Ecto neural progenitor cell (in vitro differentiated cells): ENCODE measurements at regions not wholly inside any gene's neighbourhood (a gene's known extent, or its start where the extent isn't known, plus 50 kb on each side); places are given as distances from the start of the nearest gene placed in this dataset.
"Not testable (repeated sequence)": the region's sequence is repeated elsewhere in the genome, so short reads cannot be mapped to it uniquely, and the experiment has no call there.

Experiments
- DNase-seq: peaks from one replicate; pipeline ENCODE4 v3.0.0-alpha.2; 2018; ENCODE audit warnings: low spot score

DNA sequence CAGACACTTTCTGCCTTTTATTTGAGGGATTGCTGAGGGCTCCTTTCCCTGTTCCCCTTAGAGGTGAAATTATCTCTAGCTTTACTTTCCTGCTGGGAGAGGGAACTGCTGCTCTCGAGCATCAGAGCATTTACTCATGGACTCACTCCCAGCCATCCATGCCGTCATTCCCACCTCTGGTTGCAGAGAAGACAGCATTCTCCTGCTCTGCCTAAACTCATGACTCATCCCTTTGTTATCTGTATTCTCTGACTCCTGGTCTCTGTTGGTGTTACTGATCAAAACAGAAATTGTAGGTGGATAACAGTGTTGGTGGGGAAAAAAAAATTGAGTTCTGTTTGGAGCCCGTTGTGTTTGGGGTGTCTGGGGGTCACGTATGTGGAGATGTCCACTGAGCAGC lies 159.3 kb downstream of the TTC8 start:
- DNase-seq: no peak

DNA sequence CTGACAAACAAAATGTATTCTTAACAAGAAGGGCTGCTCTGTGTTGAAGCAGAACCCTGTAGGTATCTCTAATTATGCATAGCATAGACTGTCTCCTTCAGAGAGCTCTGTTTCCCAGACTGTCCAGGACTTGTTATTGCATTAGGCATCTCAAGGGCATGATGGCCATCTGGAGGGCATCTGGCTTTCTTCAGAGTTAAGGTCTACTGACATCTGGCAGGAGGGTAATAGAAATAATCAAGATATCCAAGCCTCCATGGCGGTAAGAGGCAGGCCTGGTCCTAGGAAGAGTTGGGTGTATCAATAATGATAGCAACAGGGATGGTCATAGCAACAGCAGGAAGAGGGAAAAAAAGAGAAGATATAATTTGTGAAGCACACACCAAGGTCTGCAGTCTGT lies 161.2 kb downstream of the TTC8 start:
- DNase-seq: no peak

DNA sequence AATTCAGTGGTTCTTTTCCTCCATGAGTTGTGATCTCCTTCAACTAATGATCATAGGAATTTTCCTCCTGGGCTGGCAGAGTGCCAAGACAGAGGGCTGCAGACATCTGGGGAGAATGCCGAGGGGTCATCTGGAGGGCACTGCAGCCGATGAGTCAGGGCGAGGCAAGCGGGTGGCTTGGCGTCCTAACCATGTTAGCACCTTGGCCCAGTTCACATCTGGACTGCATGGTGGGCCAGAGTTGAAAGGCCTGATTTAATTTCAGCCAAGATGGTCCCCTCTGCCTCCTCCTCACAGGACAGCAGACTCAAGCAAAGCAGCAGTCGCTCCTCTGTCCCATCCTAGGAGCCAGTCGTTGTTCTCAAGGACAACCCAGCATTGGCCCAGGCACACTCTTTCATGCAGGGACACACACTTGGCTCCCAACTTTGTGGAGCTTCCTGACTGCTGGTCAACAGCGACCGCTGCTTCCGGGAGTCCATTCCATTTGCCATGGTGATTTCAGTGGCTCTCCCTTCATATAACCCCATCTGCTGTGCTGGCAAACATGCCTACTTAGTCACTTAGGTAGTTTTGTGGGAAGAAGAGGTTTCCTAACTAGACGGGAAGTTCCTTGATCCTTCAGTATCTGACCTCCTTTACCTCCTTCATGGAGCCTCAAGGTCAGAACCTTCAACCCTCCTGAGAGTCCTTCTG lies 161.8 kb downstream of the TTC8 start:
- DNase-seq: no peak

DNA sequence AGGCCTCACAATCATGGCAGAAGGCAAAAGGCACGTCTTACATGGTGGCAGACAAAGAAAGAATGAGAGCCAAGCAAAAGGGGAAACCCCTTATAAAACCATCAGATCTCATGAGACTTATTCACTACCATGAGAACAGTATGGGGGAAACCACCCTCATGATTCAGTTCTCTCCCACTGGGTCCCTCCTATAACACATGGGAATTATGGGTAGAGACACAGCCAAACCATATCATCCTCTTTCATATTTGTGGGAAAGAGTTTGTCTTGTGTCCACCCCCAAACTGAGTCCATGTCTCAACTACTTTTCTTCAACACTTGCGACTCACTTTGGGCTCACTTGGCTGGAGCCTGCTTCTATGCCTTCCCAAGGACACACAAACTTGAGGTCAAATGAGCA lies 162.5 kb downstream of the TTC8 start:
- not testable (repeated sequence) for DNase-seq

DNA sequence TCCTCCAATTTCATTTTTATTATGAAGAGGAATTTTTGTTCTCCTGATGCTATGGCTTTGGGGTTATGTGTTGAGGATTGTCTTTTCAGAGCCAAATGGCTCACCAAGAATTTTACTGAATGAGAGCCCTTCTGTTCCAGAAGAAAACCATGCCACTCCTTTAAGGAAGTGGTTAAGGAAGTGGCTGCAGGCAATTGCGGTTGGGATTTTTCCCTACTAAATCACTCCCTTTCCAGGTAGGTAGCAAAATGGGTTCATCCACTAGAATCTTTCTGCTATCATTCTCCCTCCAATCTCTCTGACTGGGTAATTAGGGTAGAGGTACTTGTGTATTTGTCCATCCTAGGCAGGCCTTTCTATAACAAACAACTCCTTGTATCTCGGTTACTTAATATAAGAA lies 163.1 kb downstream of the TTC8 start:
- DNase-seq: no peak

DNA sequence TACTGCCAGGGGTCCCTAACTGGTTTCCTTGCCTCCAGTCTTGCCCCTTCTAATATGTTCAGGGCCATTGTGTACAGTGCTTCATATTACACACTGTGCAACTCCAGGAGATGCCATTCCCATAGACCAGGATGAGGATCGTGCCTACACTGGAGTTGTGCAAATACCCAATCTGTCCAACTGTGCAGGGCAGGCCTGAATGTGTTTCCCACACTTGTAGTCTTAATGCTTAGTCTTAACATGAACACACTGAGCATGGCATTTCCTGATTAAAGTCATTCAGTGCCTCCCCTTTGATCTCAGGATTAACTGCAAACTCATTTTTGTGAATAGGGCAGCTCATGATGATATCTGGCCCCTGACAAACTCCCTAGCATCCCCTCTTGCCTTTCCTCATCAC lies 165.5 kb downstream of the TTC8 start:
- DNase-seq: no peak

DNA sequence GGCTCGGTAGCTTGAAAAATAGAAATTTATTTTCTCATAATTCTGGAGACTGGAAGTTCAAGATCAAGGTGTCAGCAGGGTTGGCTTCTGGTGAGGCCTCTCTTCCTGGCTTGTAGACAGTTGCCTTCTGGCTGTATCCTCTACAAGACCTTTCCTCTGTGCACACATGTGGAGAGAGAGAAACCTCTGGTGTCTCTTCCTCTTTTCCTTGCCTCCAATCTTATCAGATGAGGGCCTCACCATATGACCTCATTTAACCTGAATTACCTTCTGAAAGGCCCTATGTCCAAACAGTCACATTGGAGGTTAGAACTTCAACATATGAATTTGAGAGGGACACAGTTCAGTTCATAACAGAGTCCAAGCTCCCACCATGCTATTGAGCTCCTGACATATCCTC lies 166.4 kb downstream of the TTC8 start:
- no peak for DNase-seq

DNA sequence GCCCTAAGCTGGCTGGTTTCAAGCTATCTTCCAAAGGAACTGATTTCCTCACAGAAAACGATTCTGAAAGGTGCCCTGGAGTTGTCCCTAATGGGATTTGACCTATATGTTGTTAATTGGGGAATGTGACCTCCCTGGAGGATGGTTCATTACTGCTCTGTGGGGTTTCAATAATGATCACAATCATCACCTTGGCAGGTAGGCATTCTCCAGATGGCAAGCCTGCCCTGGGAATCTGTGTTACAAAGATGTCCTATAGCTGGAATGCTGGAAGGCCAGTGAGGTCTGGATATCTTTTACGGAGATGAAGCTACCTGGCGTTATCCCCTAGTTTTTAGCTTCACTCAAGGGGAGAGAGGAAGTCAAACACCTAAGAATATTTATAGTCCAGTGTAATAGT lies 167.6 kb downstream of the TTC8 start:
- no peak for DNase-seq

DNA sequence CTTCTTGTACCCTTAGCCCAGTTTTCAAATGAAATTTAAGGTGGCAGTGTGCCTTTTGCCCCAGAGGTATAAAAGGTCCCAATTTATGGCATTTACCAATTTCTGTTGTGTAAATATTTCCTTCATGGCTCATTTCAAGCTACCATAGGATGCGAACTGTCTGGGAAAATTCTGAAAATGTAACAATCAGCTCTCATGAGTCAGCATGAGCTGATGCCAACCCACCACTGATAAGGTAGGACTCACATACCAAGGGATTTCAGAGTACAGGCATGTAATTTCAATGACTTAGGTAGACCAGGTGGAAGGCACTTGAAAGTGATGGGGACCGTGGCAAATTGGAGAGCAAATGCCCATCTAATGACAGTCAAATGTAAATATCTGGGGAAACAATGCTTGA lies 169.5 kb downstream of the TTC8 start:
- no peak for DNase-seq

DNA sequence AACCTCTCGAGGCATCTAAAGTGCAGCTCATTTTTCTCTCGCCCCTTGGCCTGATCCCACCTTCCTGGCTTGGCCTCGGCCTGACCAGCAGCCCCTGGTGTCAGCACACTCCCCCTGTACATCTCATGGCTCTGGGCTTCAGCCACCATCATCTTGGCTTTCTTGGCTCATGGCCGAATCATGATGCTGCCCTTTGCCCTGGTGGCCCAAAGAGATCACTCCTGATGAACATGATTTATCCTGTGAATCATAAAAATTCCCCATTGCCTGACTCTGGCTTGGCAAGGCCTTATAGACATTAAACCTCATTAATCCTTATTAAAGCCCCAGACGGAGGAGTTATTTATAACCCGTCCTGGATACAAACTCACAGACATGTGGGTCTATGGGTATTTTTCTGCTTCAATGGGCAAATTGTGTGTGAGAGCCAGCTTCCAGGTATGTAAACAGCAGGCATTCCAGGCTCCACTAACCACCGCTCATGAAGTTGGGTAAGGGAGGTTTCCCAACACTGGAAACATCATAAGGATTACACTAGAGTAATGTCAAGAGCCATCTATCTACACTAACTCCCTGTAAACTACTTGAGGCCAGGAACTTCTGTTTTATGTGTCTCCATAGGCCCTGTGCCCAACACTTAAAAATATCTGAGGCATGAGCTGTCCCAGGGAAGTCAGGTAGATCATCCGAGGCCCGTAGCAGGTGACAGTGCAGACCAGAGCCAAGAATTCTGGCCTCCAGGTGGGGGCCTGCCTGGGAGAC lies 171.2 kb downstream of the TTC8 start:
- no peak for DNase-seq

DNA sequence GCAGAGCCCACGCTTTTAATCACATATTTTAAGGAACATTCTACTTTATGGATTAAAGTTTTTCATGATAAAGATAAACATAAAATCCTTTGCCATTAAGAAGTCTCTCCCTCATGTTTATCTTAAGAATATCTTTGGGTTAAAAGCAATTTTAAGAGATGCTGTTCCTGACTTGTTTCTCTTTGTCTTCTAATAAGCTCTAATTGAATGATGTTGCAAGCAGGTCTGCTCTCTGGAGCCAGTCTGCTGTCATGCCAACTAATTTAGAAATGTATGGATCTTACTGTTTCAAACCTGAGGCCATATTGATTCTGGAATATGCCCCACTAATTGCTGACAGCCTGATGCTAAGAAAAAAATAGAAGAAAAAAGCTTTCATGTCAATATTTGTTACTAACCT lies 173.6 kb downstream of the TTC8 start:
- no peak for DNase-seq

DNA sequence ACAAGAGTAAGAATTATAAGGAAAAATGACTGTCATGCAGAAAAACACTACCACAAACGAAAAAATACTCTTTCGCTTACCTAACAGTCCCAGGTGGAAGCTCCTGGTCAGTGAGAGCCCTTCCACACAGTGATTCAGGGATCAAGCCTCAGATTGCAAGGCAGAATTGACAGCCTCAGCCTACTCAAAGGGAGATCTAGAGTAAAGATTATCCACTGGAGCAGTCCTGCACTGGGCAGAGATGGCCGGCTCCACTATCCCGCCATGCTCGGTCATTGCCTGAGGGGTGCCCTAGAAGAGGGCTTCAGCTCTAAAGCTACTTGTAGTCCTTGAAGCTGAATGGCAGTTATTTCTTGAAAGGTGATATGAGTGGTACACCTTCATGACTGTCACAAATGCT lies 174.7 kb downstream of the TTC8 start:
- DNase-seq: no peak

DNA sequence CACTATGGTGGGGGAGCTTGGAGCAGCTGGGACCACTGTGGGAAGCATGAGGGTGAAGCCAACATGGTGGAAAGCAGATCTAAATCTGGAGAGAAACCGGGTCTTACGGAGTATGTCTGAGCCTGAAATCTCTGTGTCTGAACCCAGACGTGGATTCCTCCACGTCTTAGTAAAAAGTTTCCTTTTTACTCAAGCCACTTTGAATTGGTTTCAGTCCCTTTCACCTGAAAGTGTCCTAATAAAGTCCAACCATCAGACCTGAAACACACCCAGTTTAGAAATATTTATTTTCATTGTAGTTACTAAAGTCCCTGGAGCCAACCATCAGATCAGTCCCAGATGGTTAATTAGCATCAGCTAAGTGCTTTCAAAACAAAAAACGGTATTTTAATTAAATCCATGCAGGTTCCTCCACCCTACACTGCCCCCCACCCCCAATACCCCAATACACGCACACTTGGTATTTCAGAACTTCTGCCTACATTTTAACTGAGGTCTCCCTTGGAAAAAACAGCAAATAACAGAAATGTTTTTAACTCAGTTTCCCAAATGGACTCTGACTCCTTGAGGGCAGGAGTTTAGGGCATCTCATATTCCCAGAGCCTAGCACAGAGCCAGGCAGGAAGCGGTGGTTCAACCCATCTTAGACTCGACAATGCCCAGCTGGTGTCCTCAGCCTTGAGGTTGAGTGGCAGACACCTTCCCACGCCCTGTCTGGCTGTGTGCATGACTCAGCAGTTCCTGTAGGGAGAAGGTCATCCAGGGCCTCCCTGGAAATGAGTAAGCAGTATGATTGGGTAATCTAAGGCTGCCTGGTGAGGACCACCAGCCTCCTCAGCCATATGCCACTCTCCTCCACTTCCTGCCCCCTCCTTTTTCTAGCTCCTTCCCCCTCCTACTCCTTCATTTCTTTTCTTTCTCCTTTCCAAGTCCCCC lies 175.8 kb downstream of the TTC8 start:
- no peak for DNase-seq

DNA sequence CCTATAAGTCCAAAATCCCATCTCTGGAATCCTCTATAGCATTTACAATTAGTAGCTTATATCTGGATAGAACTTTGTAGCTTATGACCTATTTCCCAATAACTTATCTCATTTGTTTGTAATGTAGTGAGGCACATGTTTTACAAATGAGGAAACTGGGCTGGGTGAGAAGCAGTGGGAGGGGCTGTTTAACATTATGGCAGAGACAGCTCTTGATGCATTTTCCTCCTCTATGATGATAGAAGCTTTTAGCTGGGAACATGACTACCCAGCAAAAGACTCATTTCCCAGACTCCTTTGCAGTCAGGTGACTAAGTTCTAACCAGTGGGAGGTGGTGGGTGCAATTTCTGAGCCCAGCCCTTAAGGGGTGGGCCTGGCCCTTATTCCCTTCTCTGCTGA lies 179.7 kb downstream of the TTC8 start:
- no peak for DNase-seq

DNA sequence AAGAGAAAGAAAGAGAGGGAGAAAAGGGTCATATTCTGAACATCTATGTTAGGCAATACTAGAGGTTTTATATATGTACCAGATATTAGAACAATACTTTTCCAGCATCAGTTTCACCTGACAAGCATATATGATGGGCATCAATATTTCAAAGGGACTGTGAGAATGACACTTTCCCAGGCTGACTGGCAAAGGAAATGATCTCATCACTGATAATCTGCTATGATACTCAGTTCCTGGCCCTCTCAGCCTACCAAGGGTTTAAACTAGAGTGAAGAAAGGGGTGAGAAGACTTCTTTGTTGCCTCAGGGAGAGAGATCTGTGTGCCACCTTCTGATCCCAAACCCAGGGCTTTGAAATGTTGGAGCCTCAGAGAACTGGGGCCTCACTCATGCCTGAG lies 183.5 kb downstream of the TTC8 start:
- DNase-seq: no peak

DNA sequence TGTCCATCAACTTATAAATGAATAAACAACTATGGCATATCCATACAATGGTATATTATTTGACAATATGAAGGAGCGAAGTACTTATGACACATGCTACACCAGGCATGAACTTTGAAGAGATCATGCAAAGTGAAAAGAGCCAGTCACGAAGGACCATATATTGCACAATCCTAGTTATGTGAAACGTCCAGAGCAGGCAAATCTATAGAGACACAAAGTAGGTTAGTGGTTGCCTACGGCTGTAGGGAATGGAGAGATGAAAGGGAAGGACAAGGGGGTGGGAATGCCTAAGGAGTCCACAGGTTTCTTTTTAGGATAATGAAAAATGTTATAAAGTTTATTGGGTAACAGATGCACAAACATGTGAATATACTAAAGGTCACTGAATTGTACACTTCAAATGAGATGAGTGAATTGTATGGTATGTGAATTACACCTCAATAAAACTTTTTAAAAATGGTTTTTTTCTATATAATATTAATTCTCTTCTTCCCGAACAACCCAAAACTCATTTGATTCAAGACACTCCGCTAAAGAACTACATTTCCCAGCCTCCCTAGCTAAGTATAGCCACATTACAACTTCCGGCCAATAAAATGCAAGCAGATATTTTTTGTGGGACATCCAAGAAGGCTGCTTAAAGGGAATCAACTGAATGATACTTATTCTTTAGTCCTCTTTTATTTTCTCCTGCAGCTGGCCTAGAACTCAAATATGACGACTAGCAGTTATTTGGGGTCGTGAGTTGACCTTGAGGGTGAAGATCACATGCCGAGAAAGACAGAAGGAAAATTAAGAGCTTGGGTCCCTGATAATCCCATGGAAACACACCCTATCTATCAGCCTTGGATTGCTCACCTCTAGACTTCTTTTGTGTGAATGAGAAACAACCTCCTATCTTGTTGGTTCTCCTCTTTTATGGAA lies 187.2 kb downstream of the TTC8 start:
- no peak for DNase-seq

DNA sequence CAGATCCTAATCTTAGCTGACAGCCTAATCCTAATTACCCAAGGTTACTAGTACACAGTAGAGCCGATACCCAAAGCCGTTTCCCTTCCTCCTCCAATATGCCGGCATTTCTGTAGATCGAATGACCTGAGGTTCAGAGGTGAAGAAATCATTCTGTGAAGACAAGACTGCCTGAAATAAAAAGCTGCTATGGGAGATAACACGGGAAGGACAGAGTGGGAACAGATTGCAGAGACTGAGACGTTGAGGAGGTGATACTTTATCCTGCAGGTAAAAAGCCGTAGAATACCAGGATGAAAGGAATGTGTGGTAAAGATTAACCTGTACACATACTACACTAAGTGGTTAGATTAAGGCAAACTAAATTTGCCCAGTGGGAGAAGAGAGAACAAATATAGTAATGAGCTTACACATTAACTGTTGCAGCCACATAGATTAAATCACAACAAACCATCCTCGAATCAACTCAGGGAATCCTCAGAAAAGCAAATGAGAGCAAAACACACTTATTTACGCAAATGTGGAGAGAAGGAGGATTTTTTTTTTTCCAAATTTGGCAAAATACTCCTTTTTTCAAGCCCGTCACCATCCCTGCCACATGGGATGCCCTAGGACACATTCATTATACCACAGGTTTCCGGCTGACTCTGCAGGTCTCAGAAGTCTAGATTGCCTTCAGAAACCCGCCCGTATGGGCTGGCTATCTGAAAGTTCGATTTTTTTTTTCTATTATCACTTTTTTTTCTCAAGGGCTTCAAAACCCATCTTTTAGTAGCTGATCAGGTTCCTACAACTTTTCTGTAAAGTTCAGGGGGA lies 188.0 kb downstream of the TTC8 start:
- no peak for DNase-seq

DNA sequence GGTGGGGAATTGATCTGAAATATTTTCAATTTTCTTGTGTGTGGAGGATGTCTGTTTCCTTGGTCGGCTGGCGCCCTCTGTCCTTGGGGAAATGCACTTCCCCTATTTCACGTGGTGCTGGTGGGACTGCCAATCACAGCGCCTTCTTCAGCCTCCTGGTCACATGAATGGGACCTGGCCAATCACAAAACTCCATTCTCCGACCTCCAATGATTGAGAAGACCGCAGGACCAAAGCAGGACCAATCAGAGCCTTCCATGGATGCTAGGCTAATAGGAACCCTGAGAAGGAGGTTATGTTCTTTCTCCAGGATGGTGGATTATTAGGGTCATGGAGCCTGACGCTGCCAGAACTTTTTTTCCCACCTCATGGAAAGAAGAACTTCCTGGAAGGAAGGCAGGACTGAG lies 188.7 kb downstream of the TTC8 start:
- no peak for DNase-seq

DNA sequence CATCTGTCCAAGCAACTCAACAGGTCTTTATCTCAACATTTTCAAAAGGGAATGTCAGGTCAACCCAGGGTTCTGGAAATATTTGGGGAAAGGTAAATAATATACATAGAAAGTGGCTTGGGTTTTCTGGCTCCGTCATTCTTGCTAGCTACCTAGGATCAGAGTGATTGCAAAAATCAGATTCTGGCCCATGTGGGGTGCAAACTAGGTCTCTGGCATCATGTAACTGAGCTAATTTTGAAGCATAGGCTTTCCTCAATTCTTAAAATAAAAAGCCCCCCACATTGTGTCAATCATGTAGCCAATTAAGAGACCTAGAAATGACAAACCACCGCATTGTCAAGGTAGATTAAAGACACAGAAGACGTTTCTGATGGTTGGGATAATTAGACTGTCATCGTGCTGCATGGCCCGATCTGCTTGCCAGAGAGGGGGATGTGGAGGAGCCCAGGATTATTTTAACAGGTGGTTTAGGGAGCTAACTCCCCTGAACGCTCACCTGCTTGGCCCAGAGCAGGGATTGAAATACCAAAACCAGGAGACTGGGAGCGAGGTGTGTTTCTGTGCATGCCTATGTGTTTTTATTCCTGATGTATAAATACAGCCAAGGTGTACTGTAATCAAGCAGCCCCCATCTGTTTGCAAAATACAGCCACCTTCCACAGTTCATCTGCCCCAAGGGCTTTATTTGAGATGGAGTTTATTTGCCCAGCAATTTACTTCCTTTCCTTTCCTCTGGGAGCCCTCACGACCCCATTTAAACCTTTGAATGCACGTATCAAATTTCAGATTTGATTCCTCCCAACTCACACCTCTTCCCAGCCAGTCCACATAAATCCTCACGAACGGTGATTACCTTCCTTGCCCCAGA lies 189.5 kb downstream of the TTC8 start:
- DNase-seq: no peak

DNA sequence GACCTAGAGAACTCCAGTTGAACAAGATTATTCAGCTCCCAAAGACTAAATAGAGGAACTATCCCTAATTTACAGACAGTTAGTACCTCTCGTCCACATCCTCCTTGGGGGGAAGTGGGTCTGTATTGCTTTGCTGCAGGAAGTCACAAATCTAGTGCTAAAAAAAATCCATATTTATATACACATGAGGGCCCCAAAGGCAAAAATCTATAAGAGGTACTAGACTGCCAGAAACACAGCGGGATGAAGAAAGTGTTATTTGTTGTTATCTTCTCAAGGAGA lies 190.1 kb downstream of the TTC8 start:
- no peak for DNase-seq
